Kidney (tissue), 13 donors: ENCODE measurements at regions not wholly inside any gene's neighbourhood (a gene's known extent, or its start where the extent isn't known, plus 50 kb on each side); places are given as distances from the start of the nearest gene placed in this dataset.

Source experiments
- DNase-seq, 5 donors: peaks; one replicate each; pipeline ENCODE4 v3.0.0-alpha.2; 2013 to 2020
- FAIRE-seq: peaks from 2 replicates; lab custom pipeline; 2012; peaks lifted over from hg19 to GRCh38; lab: Jason Lieb, UNC
- H3K27ac ChIP-seq, 2 donors: one replicate each; pipeline ENCODE4 v1.7.0; 2013; ENCODE audit warnings: low read depth in 2 of 2, low read length in 2 of 2, inconsistent platforms in 1 of 2
- H3K27me3 ChIP-seq: one replicate; pipeline ENCODE4 v1.7.1; 2013; ENCODE audit warnings: low read length, inconsistent platforms; ENCODE audit not compliant: control insufficient read depth, insufficient read depth
- H3K36me3 ChIP-seq, 3 donors: one replicate each; pipeline versions ENCODE4 v1.7.0 to v1.7.1; 2013; ENCODE audit warnings: low read length in 3 of 3, control low read depth in 1 of 3, inconsistent platforms in 1 of 3; ENCODE audit not compliant: insufficient read depth in 3 of 3, control insufficient read depth in 2 of 3
- H3K4me1 ChIP-seq, 3 donors: one replicate each; pipeline versions ENCODE4 v1.7.0 to v1.7.1; 2013; ENCODE audit warnings: low read length in 3 of 3, inconsistent platforms in 1 of 3, low read depth in 1 of 3; ENCODE audit not compliant: control insufficient read depth in 2 of 3, insufficient read depth in 2 of 3
- H3K4me3 ChIP-seq, 3 donors: one replicate each; pipeline versions ENCODE4 v1.7.0 to v1.8.1; 2013; ENCODE audit warnings: low read length in 3 of 3, control low read depth in 1 of 3, inconsistent platforms in 1 of 3
- H3K9ac ChIP-seq, 3 donors: one replicate each; pipeline versions ENCODE4 v1.7.0 to v1.7.1; 2013; ENCODE audit warnings: low read length in 3 of 3, control low read depth in 1 of 3, inconsistent platforms in 1 of 3
- H3K9me3 ChIP-seq, 3 donors: one replicate each; pipeline versions ENCODE4 v1.7.0 to v1.7.1; 2013; ENCODE audit warnings: low read length in 3 of 3, control low read depth in 1 of 3, inconsistent platforms in 1 of 3; ENCODE audit not compliant: control insufficient read depth in 2 of 3, insufficient read depth in 1 of 3
- CTCF ChIP-seq: IDR thresholded peaks from 3 replicates; pipeline ENCODE4 v1.5.1; 2012; ENCODE audit warnings: mild to moderate bottlenecking, moderate library complexity, borderline replicate concordance; ENCODE audit not compliant: insufficient read depth; ENCODE audit errors: extremely low read depth
- intact Hi-C: fragments of 100-400 bp; cut with DNase I; formaldehyde crosslinking; loops from one replicate; pipeline ENCODE4 v1.11.1; 2022
- donor health status: control.
- donor health status: control.
- donor health status: control.
- donor health status: control.
- donor health status: control.
- donor health status: DM: yes; HTN: yes; CAD: no.
- donor health status: Normal renal cell carcinoma (clear cell type).

DNA sequence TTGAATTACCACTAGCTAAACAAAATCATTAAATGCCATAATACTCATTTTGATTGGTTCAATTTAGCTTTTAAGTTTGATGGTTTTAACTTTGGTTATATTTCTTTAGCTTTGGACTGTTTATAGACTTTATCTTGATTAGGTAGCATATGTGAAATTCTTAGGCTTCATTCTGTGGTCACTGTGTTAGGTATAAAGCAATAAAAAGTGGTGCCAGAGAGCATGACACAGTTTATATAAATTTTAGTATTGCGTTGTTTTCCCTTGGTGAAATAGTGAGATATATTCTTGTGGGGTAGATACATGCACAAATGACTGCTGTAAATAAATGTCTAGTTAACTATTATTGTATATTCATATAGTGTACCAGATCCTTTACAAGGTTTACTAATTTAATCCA, 474.2 kb upstream of the GRID2 start:
- H3K27me3 ChIP-seq, result no peaks in the 10 kb centered on the region
- no peak overlapping the region for H3K27ac ChIP-seq
- H3K9ac ChIP-seq, result no peak overlapping the region
- intact Hi-C loops, result no loop called here
- H3K36me3 ChIP-seq, result no peaks in the 10 kb centered on the region
- no peak for TF ChIP-seq CTCF
- H3K9me3 ChIP-seq, result peaks cover 0 to 19% (median 0%) of the 10 kb centered on the region in 3 donors
- no peak overlapping the region for H3K4me3 ChIP-seq
- DNase-seq (no peak), FAIRE-seq (no peak)
- no peaks in the 10 kb centered on the region for H3K4me1 ChIP-seq

- Histone ChIP-seq H3K9me3 (peaks cover 0 to 20% (median 0%) of the 10 kb centered on the region in 3 donors), H3K36me3 (no peaks in the 10 kb centered on the region), H3K27ac (no peak overlapping the region), H3K9ac (no peak overlapping the region), H3K4me3 (no peak overlapping the region), H3K27me3 (no peaks in the 10 kb centered on the region), H3K4me1 (no peaks in the 10 kb centered on the region)
- intact Hi-C loops, result no loop called here
- FAIRE-seq (no peak), DNase-seq (no peak)
- no peak for TF ChIP-seq CTCF
Observed at GRCh38 chr4:91830681-91831395, 472.9 kb upstream of the GRID2 start.

DNA sequence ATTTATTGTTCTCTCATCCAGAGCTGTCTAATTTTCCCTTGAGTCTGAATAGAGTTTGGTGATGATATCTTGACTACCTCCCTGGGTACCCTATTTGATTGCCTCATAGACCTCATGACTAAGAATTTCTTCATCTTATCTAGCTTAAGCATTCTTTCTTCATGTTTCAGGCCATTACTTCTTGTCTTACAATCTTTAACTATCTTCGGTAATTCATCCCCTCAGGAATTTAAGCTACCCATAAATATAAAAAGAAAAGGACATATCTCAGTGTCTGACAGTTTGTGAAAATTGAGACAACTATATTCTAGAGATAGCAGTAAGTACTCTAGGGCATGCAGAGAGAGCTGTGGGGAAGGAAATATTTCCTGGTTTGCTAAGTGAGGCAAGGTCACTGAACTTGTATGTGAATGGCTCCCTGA, 466.1 kb upstream of the GRID2 start:
- Histone ChIP-seq H3K36me3 (no peaks in the 10 kb centered on the region), H3K27ac (no peak overlapping the region), H3K4me3 (no peak overlapping the region), H3K4me1 (no peaks in the 10 kb centered on the region), H3K9ac (no peak overlapping the region), H3K27me3 (no peaks in the 10 kb centered on the region), H3K9me3 (peaks cover 0 to 17% (median 0%) of the 10 kb centered on the region in 3 donors)
- no peak for DNase-seq
- no peak for TF ChIP-seq CTCF
- no peak for FAIRE-seq
- intact Hi-C loops, result no loop called here
